ENCODE measurements at regions not wholly inside any gene's neighbourhood (a gene's known extent, or its start where the extent isn't known, plus 50 kb on each side); places are given as distances from the start of the nearest gene placed in this dataset.

GRCh38 chr11:19642185-19643158 lies 70.2 kb upstream of the NAV2 start:
- no peak for TF ChIP-seq CTCF (IDR thresholded peaks at IDR 0.05; ENCODE audit: extremely low read depth in 1 of 2, insufficient read depth in 1 of 2, low read depth in 1 of 2, low read length in 2 of 2)
- no peak for TF ChIP-seq POLR2A (IDR thresholded peaks at IDR 0.05; ENCODE audit: low read depth, low read length)
- TF ChIP-seq MAX (IDR thresholded peaks at IDR 0.05; ENCODE audit: insufficient read depth, insufficient read length) = no peak
- no peak for TF ChIP-seq JUN (IDR thresholded peaks at IDR 0.05; ENCODE audit: borderline replicate concordance, insufficient read depth, insufficient read length, low read depth)
- no peak for TF ChIP-seq EZH2 (IDR thresholded peaks at IDR 0.05; ENCODE audit: borderline replicate concordance, low read depth, low read length, severe bottlenecking)
- no peak for TF ChIP-seq GATA2 (IDR thresholded peaks at IDR 0.05; ENCODE audit: insufficient read depth, insufficient read length, low read depth, low read length)
- no peak for TF ChIP-seq POLR2AphosphoS5 (IDR thresholded peaks at IDR 0.05; ENCODE audit: insufficient read depth, low read depth, low read length)

All from endothelial cell of umbilical vein (primary cell).